Mesenchymal stem cell (in vitro differentiated cells and primary cell): ENCODE measurements at regions not wholly inside any gene's neighbourhood (a gene's known extent, or its start where the extent isn't known, plus 50 kb on each side); places are given as distances from the start of the nearest gene placed in this dataset.
"Not testable (repeated sequence)": the region's sequence is repeated elsewhere in the genome, so short reads cannot be mapped to it uniquely, and the experiment has no call there.

Experiments
- DNase-seq: peaks from one replicate; pipeline ENCODE4 v3.0.0-alpha.2; 2013
- H2AFZ ChIP-seq: one replicate; pipeline ENCODE4 v1.6.1; 2013; ENCODE audit warnings: low read depth, mild to moderate bottlenecking, control low read depth, inconsistent platforms, low read length, moderate library complexity
- H2AK5ac ChIP-seq: 2 replicates; pipeline ENCODE4 v1.6.1; 2013; ENCODE audit warnings: low read length, moderate library complexity, mild to moderate bottlenecking, inconsistent platforms; ENCODE audit not compliant: severe bottlenecking
- H2BK120ac ChIP-seq: one replicate; pipeline ENCODE4 v1.6.1; 2013; ENCODE audit warnings: low read depth, mild to moderate bottlenecking, inconsistent platforms, low read length, moderate library complexity
- H2BK12ac ChIP-seq, 2 experiments: one replicate each; pipeline ENCODE4 v1.6.1; 2013; ENCODE audit warnings: inconsistent platforms in 2 of 2, low read length in 2 of 2, mild to moderate bottlenecking in 2 of 2, moderate library complexity in 2 of 2, control low read depth in 1 of 2
- H2BK15ac ChIP-seq: one replicate; pipeline ENCODE4 v1.6.1; 2013; ENCODE audit warnings: mild to moderate bottlenecking, low read depth, inconsistent platforms; ENCODE audit not compliant: poor library complexity, severe bottlenecking
- H2BK5ac ChIP-seq: 2 replicates; pipeline ENCODE4 v1.6.1; 2013; ENCODE audit warnings: low read depth, mild to moderate bottlenecking, low read length, control low read depth, inconsistent platforms; ENCODE audit not compliant: poor library complexity, severe bottlenecking
- H3K14ac ChIP-seq, 2 experiments: one replicate each; pipeline ENCODE4 v1.6.1; 2013; ENCODE audit warnings: inconsistent platforms in 2 of 2, low read length in 2 of 2, control low read depth in 1 of 2, mild to moderate bottlenecking in 1 of 2, moderate library complexity in 1 of 2
- H3K18ac ChIP-seq, 2 experiments: one replicate each; pipeline ENCODE4 v1.6.1; 2013; ENCODE audit warnings: inconsistent platforms in 2 of 2, low read length in 2 of 2, control low read depth in 1 of 2, low read depth in 1 of 2, mild to moderate bottlenecking in 1 of 2
- H3K23ac ChIP-seq, 2 experiments: one replicate each; pipeline ENCODE4 v1.6.1; 2013; ENCODE audit warnings: inconsistent platforms in 2 of 2, low read length in 2 of 2, mild to moderate bottlenecking in 2 of 2, moderate library complexity in 2 of 2, control low read depth in 1 of 2
- H3K27ac ChIP-seq: 2 replicates; pipeline ENCODE4 v1.5.1; 2013; ENCODE audit warnings: mild to moderate bottlenecking, moderate library complexity, low read length, control low read depth, inconsistent platforms; ENCODE audit not compliant: poor library complexity, severe bottlenecking
- H3K27me3 ChIP-seq, 2 experiments: 2 replicates each; pipeline versions ENCODE4 v1.6.1 to v1.7.0; 2013; ENCODE audit warnings: low read length in 2 of 2, mild to moderate bottlenecking in 2 of 2, moderate library complexity in 2 of 2, control low read depth in 1 of 2, inconsistent platforms in 1 of 2; ENCODE audit not compliant: control insufficient read depth in 1 of 2, insufficient read depth in 1 of 2
- H3K36me3 ChIP-seq, 2 experiments: 2 replicates each; pipeline versions ENCODE4 v1.6.1 to v1.7.0; 2013; ENCODE audit warnings: low read length in 2 of 2, control low read depth in 1 of 2, inconsistent platforms in 1 of 2, low read depth in 1 of 2, mild to moderate bottlenecking in 1 of 2; ENCODE audit not compliant: insufficient read depth in 2 of 2, control insufficient read depth in 1 of 2
- H3K4ac ChIP-seq, 2 experiments: one replicate each; pipeline ENCODE4 v1.6.1; 2013; ENCODE audit warnings: inconsistent platforms in 2 of 2, low read length in 2 of 2, mild to moderate bottlenecking in 2 of 2, moderate library complexity in 2 of 2, control low read depth in 1 of 2, low read depth in 1 of 2
- H3K4me1 ChIP-seq: 2 replicates; pipeline ENCODE4 v1.6.1; 2013; ENCODE audit warnings: low read depth, low read length, control low read depth; ENCODE audit not compliant: control insufficient read depth, insufficient read depth
- H3K4me2 ChIP-seq: 2 replicates; pipeline ENCODE4 v1.6.1; 2013; ENCODE audit warnings: low read length, mild to moderate bottlenecking, inconsistent platforms; ENCODE audit not compliant: poor library complexity, severe bottlenecking
- H3K4me3 ChIP-seq, 2 experiments: 2 replicates each; pipeline versions ENCODE4 v1.5.1 to v1.7.0; 2013; ENCODE audit warnings: low read length in 2 of 2, mild to moderate bottlenecking in 2 of 2, control low read depth in 1 of 2, low read depth in 1 of 2; ENCODE audit not compliant: insufficient read depth in 1 of 2
- H3K79me1 ChIP-seq: replicated peaks from 2 replicates; pipeline ENCODE4 v1.6.1; 2013; ENCODE audit warnings: mild to moderate bottlenecking, control low read depth, low read length, inconsistent platforms; ENCODE audit not compliant: poor library complexity, severe bottlenecking
- H3K9ac ChIP-seq: 2 replicates; pipeline ENCODE4 v1.7.0; 2013; ENCODE audit warnings: mild to moderate bottlenecking, low read length, moderate library complexity
- H3K9me3 ChIP-seq: 2 replicates; pipeline ENCODE4 v1.7.0; 2013; ENCODE audit warnings: mild to moderate bottlenecking, low read length; ENCODE audit not compliant: control insufficient read depth
- H4K8ac ChIP-seq: one replicate; pipeline ENCODE4 v1.6.1; 2013; ENCODE audit warnings: inconsistent platforms, mild to moderate bottlenecking, low read length, moderate library complexity
- H4K91ac ChIP-seq: one replicate; pipeline ENCODE4 v1.6.1; 2013; ENCODE audit warnings: mild to moderate bottlenecking, low read length, inconsistent platforms
- WGBS: methylation state at CpG from one replicate; pipeline ENCODE4 v1.1.7; 2013; ENCODE audit warnings: mixed read lengths; 5-methylcytosine and 5-hydroxymethylcytosine counted together

- H3K36me3 ChIP-seq, H3K27ac ChIP-seq, H3K4ac ChIP-seq, H3K79me1 ChIP-seq, H3K9ac ChIP-seq, H3K4me2 ChIP-seq, H3K18ac ChIP-seq, H2BK12ac ChIP-seq, H2BK15ac ChIP-seq, H4K91ac ChIP-seq, H3K9me3 ChIP-seq, H2BK120ac ChIP-seq, H3K4me1 ChIP-seq, H3K4me3 ChIP-seq, H2BK5ac ChIP-seq, H3K27me3 ChIP-seq, H2AFZ ChIP-seq, H2AK5ac ChIP-seq, H4K8ac ChIP-seq, H3K14ac ChIP-seq, DNase-seq, H3K23ac ChIP-seq: not testable (repeated sequence)
- WGBS = no CpG with 5 or more reads among the region's 4 CpGs
Measured at GRCh38 chr18:104264-104663, 54.1 kb upstream of the USP14 start.

- H3K27me3 ChIP-seq, H3K4me3 ChIP-seq, H3K79me1 ChIP-seq, H3K4me1 ChIP-seq, H2AFZ ChIP-seq, H2BK5ac ChIP-seq, H3K4ac ChIP-seq, H2BK120ac ChIP-seq, H3K36me3 ChIP-seq, H3K4me2 ChIP-seq, H3K14ac ChIP-seq, H3K9me3 ChIP-seq, H2AK5ac ChIP-seq, H3K23ac ChIP-seq, H3K9ac ChIP-seq, H4K8ac ChIP-seq, H4K91ac ChIP-seq, H3K18ac ChIP-seq, H2BK15ac ChIP-seq, H2BK12ac ChIP-seq, H3K27ac ChIP-seq: not testable (repeated sequence)
- DNase-seq = peak; percentile 38
- 74% methylated on average over 5 of the region's 7 CpGs for WGBS
Measured at GRCh38 chr18:105161-106053, 53.0 kb upstream of the USP14 start.

GRCh38 chr18:106054-106851, 52.1 kb upstream of the USP14 start:
- not testable (repeated sequence) for H3K23ac ChIP-seq, H3K27me3 ChIP-seq, H3K4me2 ChIP-seq, H3K4me1 ChIP-seq, H3K27ac ChIP-seq, H3K79me1 ChIP-seq, H3K18ac ChIP-seq, H3K9me3 ChIP-seq, H3K4me3 ChIP-seq, H2BK12ac ChIP-seq, H2BK120ac ChIP-seq, H4K8ac ChIP-seq, H2BK5ac ChIP-seq, H3K4ac ChIP-seq, DNase-seq, H3K9ac ChIP-seq, H2AK5ac ChIP-seq, H2BK15ac ChIP-seq, H2AFZ ChIP-seq, H3K14ac ChIP-seq, H4K91ac ChIP-seq, H3K36me3 ChIP-seq
- 83% methylated on average over 4 of the region's 4 CpGs for WGBS

GRCh38 chr18:106868-107384, 51.4 kb upstream of the USP14 start:
- not testable (repeated sequence) for H3K4me2 ChIP-seq, DNase-seq, H3K4ac ChIP-seq, H3K27me3 ChIP-seq, H2BK15ac ChIP-seq, H3K14ac ChIP-seq, H3K23ac ChIP-seq, H3K36me3 ChIP-seq, H3K9me3 ChIP-seq, H2BK120ac ChIP-seq, H2BK12ac ChIP-seq, H3K4me3 ChIP-seq, H3K79me1 ChIP-seq, H2AFZ ChIP-seq, H3K27ac ChIP-seq, H4K8ac ChIP-seq, H2AK5ac ChIP-seq, H3K9ac ChIP-seq, H3K18ac ChIP-seq, H2BK5ac ChIP-seq, H3K4me1 ChIP-seq, H4K91ac ChIP-seq
- WGBS = 48% methylated on average over 2 of the region's 2 CpGs
